Activated CD4-positive, alpha-beta T cell treated with anti-CD3 and anti-CD28 coated beads, Interleukin-2, Interleukin-4, amounts not matched to agents 100 ng/mL and 50 ng/mL, durations not matched to agents 16 hours and 8 hours (primary cell): ENCODE measurements at regions not wholly inside any gene's neighbourhood (a gene's known extent, or its start where the extent isn't known, plus 50 kb on each side); places are given as distances from the start of the nearest gene placed in this dataset.
A peak's percentile ranks its signal among the peaks of the same experiment; 100 is the strongest.
"Not testable (repeated sequence)": the region's sequence is repeated elsewhere in the genome, so short reads cannot be mapped to it uniquely, and the experiment has no call there.

ENCODE experiments used
- DNase-seq: peaks from one replicate; pipeline ENCODE4 v3.0.0-alpha.2; 2020; ENCODE audit warnings: low spot score

GRCh38 chr12:127469331-127469730 lies 797.6 kb upstream of the TMEM132C start:
- no peak for DNase-seq

DNA sequence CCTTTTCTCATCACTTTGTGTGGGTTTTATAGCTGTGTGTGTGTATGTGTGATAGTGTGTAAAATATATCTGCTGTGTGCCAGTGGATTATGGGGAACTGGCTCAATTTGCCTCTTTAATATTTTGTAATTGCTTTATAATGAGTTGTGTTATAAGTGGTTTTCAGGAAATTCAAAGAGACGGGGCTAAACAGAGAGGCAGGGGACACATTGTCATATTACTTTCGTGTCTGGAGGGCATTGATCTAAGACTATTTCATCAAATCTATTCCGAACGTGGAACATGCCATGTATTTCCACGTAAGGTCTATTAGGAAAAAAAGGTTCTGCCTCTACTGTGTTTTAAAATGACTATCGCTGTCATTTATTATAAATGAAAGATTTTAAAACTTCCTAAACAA lies 793.2 kb upstream of the TMEM132C start:
- no peak for DNase-seq

- DNase-seq: no peak
Observed at GRCh38 chr12:127479256-127479655, 787.7 kb upstream of the TMEM132C start.

DNA sequence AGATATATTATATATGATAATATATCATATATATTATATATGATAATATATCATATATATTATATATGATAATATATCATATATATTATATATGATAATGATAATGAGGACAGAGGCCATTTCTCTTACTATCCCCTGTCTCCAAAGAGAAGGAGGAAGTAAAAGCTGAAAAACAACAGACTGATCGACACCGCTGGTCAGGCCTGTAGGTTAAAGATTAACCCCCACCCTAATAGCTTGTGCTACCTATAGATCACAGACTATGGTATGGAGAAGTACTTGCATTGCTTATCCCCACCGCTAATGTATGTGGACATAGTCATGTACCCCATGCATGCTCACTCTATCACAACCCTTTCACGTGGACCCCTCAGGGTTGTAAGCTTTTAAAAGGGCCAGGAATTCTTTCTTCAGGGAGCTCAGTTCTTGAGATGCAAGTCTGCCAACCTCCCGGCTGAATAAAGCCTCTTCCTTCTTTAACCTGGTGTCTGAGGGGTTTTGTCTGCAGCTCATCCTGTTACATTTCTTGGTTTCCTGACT lies 786.1 kb upstream of the TMEM132C start:
- DNase-seq: no peak

DNA sequence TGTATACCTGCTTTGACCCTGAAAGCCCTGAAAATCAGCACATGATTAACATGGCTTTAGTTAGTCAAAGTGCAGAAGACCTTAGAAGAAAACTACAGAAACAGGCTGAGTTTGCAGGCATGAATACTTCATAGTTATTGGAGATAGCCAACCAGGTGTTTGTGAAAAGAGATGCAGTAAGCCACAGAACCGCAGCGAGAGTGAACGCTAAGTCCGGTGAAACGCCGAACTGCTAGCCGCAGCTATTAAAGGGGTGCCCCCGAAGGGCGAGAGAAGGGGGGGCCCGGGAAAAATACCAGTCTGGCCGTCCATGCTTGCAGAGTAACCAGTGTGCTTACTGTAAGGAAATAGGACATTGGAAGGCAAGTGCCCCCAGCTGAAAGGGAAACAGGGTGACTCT lies 784.0 kb upstream of the TMEM132C start:
- DNase-seq: no peak

DNA sequence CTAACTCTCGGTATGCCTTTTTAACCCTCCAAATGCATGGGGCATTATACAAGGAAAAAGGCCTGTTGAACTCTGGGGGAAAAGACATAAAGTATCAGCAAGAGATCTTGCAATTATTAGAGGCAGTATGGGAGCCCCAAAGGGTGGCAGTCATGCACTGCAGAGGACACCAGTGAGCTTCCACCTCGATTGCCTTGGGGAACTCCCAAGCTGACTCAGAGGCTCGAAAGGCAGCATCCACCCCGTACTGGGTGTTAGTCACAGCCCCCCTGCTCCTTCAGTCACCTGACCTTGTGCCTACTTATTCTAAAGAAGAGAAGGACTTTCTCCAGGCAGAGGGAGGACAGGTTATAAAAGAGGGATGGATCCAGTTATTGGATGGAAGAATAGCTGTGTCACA lies 781.4 kb upstream of the TMEM132C start:
- DNase-seq: peak; percentile 48

GRCh38 chr12:127487031-127487430 lies 779.9 kb upstream of the TMEM132C start:
- DNase-seq: no peak

DNA sequence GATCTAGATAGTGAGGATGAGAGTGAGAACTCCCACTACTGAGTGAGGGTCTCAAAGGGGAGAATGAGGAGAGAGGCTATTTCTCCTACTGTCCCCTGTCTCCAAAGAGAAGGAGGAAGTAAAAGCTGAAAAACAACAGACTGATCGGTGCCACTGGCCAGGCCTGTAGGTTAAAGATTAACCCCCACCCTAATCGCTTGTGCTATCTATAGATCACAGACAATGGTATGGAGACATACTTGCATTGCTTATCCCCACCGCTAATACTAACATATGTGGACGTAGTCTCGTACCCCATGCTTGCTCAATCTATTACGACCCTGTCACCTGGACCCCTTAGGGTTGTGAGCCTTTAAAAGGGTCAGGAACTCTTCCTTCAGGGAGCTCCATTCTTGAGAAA lies 777.9 kb upstream of the TMEM132C start:
- DNase-seq: no peak

DNA sequence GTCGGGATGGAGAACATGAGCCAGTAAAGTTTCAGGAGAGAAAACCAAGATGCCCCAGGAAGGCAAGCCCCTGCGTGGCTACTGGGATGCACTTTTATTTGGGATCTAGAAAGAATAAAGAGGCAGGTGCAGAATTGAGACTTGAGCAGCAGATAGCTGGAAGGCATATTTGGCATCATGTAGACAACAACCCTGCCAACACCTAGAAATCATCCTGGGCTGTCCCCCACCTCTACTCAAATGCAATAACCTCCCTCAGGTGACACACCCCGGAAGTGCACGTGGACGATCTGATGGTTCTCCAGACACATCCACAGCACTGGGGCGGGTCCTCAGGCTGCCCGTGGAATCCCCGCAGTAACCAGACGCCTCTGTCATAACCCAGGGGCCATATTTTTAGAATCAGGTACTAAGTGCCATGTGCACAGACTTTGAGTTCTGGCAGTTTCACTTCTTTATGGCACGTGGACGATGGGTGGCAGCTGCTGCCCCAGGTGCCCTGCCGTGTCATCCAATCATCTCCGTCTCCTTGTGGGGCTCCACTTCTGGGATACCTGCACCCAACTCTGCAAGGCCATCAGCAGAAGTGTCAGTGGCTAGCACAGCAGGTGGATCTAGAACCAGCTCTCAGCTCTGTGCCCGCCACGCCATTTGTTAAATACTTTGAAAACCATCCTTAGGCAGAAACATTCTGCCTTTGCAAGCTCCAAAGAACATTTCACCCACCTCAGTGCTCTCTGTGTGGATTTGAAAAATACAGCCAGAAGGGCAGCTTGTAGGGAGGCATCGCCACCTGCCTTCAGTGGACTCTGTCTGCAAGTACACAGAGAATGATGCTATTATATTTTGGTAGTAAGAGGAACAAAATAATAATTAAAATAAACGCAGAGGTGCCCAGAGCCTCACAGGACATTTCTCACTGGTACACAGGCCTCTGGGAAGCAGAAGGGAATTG lies 771.7 kb upstream of the TMEM132C start:
- no peak for DNase-seq

DNA sequence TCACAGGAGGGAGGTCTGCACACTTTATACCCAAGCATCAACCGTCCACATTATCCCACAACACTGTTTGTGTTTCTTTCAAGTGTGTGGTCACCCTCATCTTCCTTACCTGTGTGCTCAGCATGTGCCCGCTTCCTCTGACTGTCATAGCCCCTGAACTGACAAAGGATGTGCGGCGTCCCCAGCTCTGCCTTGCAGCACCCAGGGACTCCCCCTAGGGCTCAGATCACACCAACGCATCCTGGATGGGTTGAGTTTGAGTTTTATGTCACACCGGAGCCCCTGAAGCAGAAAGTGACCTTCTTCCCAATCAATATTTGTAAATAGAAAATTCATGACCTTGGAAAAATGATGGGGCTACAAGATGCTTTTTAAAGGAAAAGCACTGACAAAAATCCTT lies 770.7 kb upstream of the TMEM132C start:
- DNase-seq: no peak

GRCh38 chr12:127500512-127501035 lies 766.4 kb upstream of the TMEM132C start:
- no peak for DNase-seq

DNA sequence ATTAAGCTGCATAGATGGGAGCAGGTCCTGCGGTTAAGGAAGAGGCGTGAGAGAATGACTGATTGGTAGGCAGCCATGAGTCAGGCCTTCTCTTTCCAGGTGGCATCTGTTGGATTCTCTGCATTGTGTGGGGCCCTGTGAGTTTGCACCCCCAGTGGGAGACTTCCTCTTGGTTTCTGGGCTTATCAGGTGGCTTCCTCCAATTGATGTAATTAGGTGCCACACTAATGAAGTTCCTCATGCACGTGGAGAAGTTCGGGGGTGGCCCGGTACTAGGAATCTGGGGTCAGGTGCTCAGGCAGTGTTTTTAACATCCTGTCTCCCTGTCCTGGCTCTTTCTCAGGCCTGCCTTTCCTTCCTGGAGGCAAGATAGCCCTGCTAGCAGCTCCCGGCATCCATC lies 765.1 kb upstream of the TMEM132C start:
- no peak for DNase-seq

DNA sequence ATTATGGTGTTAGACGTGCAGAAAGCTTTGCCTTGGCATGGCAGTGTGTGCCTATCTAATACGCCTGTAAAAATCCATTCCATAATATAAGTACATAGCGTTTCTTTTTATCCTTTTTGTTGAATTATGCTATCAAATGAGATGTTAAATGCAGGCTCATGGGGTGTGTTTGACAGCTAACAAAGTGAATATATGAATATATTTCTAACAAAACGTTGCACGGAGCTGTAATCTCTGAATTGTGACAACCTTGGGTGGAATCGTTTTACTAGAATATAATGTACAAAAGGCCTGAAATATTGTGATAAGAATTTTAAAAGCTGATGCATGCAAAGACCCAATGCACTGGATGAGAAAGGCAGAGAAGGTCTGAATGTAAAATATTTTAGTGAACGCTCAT lies 763.7 kb upstream of the TMEM132C start:
- no peak for DNase-seq

GRCh38 chr12:127503996-127504395 lies 763.0 kb upstream of the TMEM132C start:
- DNase-seq: not testable (repeated sequence)

DNA sequence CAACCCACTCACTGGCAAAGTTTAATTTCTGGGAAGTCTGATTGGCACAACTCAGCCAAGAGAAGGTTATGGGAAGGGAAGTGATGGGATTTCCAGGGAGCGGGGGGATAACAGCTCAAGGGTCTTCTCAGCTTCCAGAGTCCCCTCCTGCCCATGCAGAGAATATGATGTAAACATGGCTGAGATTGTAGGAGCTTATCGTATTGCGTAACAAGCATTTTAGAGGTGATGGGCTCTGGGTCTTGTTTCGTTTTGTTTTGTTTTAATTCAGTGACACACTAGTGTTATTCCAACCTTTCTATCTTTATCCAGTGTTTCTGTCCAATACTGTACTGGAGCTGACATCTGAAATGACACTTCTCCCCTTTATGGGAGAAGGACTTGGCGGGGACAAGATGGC lies 762.1 kb upstream of the TMEM132C start:
- no peak for DNase-seq

DNA sequence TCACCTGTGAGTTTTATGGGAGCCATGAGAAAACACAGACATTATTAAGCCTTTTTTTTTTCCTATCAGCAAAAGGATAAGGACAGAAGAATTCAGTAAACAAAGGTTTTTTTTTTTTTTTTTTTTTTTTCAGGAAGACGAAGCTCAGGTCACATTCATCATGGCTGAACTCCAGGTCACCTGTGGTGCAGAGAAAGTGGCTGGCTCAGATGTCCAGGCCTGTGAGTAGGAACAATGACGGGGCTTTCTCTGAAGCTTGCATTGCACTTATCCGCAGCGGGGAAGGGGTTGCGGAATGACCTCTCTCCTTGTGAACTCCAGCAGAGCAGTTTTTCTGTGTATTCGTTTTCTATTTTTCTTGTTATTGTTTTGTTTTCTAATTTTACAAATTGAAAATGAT lies 759.6 kb upstream of the TMEM132C start:
- DNase-seq: no peak

DNA sequence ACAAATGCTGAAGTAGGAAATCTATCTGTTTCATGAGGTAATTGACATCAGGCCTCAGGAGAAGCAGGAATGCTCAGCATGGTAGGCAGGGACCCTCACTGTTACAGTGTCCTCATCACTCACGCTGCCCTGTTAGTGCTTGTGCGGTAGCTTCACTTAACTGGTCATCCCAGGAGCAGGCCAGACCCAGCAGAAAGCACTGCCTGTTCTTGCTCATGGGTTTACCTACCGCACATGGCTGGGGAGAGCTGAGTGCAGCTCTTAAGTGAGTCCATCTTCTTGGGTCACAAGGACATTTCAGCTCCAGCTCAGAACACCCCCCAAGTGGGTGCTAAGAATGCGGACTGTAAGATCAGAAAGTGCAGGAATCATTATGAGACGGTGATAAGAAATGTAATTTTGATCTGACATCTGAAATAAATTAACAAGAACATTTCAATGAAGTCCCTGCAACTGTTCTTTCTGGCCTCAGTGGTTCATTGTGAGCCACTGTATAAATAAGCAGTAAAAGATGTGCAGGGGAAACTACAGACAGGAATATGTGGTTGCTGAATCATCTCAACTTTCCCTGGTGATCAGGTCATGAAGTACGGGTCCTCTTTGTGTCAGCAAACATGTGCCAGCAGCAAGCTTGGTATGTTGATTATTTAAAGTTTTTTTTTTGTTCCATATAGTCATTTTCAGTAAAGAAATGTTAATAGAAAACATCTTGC lies 757.7 kb upstream of the TMEM132C start:
- no peak for DNase-seq

DNA sequence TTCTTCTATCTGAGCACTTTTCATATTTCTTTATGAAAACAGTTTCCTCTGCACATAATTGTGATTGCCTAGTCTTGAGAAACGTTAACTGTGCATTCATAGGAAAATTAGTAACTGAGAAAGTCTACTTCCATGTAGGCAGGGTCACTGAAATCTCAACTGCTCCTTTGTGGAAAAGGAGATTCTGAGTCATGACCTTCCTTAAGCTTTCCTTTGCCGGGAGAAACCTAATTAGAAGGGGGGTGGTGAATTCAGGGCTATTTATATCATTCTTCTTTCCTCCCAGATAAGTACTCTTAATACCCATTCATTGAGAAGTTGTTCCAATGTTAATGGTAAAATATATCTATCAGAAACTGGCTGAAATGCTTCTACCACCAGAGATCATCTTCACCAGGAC lies 751.0 kb upstream of the TMEM132C start:
- DNase-seq: no peak

DNA sequence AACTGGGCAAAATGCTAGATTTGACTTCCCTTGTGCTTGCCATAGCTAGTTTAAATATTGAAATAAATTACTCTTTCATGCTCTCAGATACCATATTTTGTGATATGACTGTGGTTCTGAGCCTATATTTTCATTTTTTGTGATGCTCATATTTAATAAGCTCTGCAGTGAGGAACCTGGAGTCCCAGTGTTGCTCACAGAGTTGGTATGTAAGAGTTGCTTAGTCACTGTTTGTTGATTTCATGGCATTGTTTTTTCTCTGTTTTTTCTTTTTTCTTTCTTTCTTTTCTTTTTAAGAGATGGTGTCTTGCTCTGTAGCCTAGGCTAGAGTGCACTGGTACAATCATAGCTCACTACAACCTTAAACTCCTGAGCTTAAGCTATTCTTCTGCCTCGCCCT lies 750.5 kb upstream of the TMEM132C start:
- no peak for DNase-seq

- peak; percentile 45 for DNase-seq
Observed at GRCh38 chr12:127519779-127520178, 747.2 kb upstream of the TMEM132C start.

GRCh38 chr12:127526925-127527324 lies 740.0 kb upstream of the TMEM132C start:
- DNase-seq: no peak

GRCh38 chr12:127528551-127528950 lies 738.4 kb upstream of the TMEM132C start:
- no peak for DNase-seq

- DNase-seq: no peak
Observed at GRCh38 chr12:127531542-127531941, 735.4 kb upstream of the TMEM132C start.
